ENCODE measurements at regions not wholly inside any gene's neighbourhood (a gene's known extent, or its start where the extent isn't known, plus 50 kb on each side); places are given as distances from the start of the nearest gene placed in this dataset.
"Not testable (repeated sequence)": the region's sequence is repeated elsewhere in the genome, so short reads cannot be mapped to it uniquely, and the experiment has no call there.

DNA sequence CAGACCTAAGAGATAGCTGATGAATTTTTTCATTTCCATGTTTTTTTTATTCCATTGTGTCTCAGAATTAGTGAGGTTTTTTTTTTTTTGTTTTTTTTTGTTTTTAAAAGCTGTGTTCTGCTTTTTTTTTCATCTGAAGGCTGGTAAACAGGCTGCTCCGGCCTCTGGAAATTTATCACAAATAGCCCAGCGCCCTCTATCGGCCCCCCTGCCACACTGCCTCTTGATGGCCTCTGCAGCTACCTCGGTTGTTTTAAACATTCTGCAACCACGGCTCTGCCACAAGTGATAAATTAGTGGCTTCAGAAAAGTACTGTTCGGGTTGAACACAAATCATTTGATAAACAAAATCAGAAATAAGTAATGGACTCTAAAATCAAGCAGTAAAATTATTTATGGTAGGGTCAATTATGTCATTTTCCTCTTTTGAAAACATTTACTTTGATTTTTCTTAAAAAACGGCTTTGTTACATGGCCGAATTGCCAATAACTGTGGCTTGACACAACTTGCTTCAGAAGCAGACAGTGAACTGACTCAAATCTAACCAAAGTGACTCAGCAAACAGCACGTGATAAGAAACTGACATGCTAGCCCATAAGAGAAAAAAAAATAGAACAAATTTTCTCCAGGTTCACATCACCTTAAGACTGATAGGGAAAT lies 87.8 kb downstream of the RSL24D1 start:
- DNase-seq (ENCODE audit: extremely low read depth, low read depth): no peak

DNA sequence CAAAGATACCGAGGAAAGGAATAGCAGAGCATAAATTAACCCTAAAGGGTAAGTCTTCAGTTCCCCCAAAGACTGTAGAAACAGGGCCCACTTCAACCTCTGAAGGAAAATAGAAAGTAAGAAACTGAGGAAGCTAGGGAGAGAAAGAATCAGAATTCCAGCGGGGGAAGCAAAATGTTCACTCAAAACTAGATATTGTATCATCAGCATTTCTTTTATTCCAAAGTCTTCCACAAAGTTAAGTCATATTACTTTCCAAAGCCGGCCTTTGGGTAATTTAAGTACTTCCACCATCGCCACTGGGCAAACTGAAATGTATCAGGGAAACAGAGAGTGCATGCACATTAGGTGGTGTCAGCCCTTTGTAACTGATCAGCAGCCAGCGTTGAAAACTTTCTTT lies 88.3 kb downstream of the RSL24D1 start:
- TF ChIP-seq, protein P1, sequence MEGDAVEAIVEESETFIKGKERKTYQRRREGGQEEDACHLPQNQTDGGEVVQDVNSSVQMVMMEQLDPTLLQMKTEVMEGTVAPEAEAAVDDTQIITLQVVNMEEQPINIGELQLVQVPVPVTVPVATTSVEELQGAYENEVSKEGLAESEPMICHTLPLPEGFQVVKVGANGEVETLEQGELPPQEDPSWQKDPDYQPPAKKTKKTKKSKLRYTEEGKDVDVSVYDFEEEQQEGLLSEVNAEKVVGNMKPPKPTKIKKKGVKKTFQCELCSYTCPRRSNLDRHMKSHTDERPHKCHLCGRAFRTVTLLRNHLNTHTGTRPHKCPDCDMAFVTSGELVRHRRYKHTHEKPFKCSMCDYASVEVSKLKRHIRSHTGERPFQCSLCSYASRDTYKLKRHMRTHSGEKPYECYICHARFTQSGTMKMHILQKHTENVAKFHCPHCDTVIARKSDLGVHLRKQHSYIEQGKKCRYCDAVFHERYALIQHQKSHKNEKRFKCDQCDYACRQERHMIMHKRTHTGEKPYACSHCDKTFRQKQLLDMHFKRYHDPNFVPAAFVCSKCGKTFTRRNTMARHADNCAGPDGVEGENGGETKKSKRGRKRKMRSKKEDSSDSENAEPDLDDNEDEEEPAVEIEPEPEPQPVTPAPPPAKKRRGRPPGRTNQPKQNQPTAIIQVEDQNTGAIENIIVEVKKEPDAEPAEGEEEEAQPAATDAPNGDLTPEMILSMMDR (IDR thresholded peaks at IDR 0.05; ENCODE audit: low read depth, low read length): no peak
- DNase-seq (ENCODE audit: extremely low read depth, low read depth): no peak

More for the DNA sequence above, 87.8 kb downstream of the RSL24D1 start:
- TF ChIP-seq, protein P1 (IDR thresholded peaks at IDR 0.05; ENCODE audit: low read depth, low read length): peak; percentile 38

DNA sequence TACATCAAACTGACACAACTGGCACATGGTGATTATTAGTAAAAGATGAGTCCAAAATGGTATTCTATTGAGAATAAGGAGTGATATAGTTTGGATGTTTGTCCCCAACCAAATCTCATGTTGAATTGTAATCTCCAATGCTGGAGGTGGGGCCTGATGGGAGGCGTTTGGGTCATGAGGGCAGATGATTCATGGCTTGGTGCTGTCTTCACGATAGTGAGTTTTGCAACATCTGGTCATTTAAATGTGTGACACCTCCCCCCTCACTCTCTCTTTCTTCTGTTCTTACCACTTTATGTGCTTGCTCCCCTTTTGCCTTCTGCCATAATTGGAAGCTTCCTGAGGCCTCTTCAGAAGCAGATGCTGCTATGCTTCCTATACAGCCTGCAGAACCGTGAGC lies 90.6 kb downstream of the RSL24D1 start:
- no peak for DNase-seq (ENCODE audit: extremely low read depth, low read depth)
- TF ChIP-seq, protein P1 (IDR thresholded peaks at IDR 0.05; ENCODE audit: low read depth, low read length): no peak

DNA sequence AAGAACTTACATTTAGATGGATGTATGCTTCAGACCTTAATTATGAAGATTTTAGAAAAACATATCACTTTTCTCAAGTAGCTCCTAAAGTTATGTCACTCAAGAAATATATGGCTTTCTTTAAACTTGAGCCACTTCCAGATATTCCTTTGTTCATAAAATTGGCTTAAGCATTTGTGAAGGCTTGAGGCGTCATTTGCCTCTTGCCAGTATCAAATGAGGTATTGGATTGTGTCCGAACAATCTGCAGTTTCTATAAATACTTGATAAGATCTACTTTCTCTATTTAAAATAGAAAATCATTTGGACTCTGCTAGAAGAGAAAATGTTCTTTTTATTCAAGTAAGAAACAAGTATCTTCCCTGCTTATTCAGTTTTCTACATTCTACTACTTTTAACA lies 102.6 kb downstream of the RSL24D1 start:
- TF ChIP-seq, protein P1 (IDR thresholded peaks at IDR 0.05; ENCODE audit: low read depth, low read length): no peak
- DNase-seq (ENCODE audit: extremely low read depth, low read depth): no peak

DNA sequence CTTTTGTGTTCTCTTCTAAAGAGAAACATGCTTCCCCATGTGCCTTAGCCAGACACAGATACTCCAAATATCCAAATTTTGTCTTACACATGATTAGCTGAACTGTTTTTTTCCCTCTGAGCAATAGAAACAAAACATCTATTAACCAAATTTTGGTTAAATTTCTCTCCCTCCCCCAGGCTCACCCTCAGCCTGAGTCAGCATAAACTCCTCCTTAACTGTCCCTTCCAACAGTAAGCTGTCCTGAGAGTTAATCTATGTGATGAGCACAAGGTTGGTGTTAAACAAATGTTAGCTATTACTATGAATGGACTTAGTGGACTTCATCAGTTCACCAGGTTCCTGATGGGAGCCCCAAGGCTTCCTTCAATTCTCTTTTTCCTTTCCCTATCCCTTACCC lies 108.5 kb downstream of the RSL24D1 start:
- DNase-seq (ENCODE audit: extremely low read depth, low read depth): no peak
- TF ChIP-seq, protein P1 (IDR thresholded peaks at IDR 0.05; ENCODE audit: low read depth, low read length): no peak

DNA sequence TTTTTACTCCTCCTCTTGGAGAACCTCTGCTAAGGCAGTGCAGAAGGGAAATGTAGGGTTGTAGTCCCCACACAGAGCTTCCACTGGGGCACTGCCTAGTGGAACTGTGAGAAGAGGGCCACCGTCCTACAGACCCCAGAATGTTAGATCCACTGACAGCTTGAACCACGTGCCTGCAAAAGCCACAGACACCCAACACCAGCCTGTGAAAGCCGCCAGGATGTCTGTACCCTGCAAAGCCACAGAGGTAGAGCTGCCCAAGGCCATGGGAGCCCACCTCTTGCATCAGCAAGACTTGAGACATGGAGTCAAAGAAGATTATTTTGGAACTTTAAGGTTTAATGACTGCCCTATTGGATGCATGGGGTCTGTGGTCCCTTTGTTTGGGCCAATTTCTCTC lies 112.1 kb downstream of the RSL24D1 start:
- DNase-seq (ENCODE audit: extremely low read depth, low read depth): no peak
- TF ChIP-seq, protein P1 (IDR thresholded peaks at IDR 0.05; ENCODE audit: low read depth, low read length): no peak

DNA sequence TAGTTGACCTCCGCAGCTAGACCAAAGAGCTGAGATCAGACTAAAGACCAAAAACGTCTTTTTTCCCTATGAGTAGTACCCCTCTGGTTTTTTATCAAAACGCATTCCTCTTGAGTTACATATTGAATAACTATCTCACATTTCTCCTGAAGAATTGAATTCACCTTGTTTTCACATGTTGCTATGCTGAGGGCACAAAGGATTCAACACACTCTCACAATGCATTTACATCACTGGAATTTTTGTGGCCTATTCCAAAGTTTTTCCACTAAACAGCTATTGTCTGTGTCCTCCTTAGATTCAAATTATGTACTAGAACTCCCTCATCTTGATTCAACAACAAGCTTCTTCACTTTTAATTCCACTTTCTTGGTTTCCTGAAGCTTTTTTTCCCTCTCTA lies 112.5 kb downstream of the RSL24D1 start:
- TF ChIP-seq, protein P1 (IDR thresholded peaks at IDR 0.05; ENCODE audit: low read depth, low read length): no peak
- no peak for DNase-seq (ENCODE audit: extremely low read depth, low read depth)

DNA sequence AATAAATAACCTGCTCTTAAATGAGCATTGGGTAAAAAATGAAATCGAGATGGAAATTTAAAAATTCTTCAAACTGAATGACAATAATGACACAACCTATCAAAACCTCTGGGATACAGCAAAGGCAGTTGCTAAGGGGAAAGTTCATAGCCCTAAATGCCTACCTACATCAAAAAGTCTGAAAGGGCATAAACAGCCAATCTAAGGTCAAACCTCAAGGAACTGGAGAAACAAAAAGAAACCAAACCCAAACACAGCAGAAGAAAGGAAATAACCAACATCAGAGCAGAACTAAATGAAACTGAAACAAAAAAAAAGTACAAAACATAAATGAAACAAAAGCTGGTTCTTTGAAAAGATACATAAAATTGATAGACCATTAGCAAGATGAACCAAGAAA lies 119.7 kb downstream of the RSL24D1 start:
- not testable (repeated sequence) for DNase-seq (ENCODE audit: extremely low read depth, low read depth)
